ENCODE measurements at regions not wholly inside any gene's neighbourhood (a gene's known extent, or its start where the extent isn't known, plus 50 kb on each side); places are given as distances from the start of the nearest gene placed in this dataset.

GRCh38 chr20:7741866-7742265, 198.4 kb downstream of the HAO1 start:
- Histone ChIP-seq H3K36me3 (ENCODE audit: control insufficient read depth in 2 of 2, insufficient read depth in 1 of 2, low read length in 2 of 2) (no peaks in the 10 kb centered on the region), H3K9me3 (ENCODE audit: control insufficient read depth, insufficient read depth, low read depth, low read length) (no peaks in the 10 kb centered on the region), H3K4me1 (ENCODE audit: control insufficient read depth, insufficient read depth, low read length) (no peaks in the 10 kb centered on the region), H3K4me3 (ENCODE audit: low read depth, low read length) (no peak overlapping the region), H3K27ac (ENCODE audit: extremely low read depth, low read depth, low read length) (no peak overlapping the region)
- CTCF ChIA-PET = no interaction called here
- POLR2A ChIA-PET = no interaction called here
- TF ChIP-seq ZNF155 (tag by site-specific recombination; IDR thresholded peaks at IDR 0.05) (no peak), ZNF707 (tag by site-specific recombination; IDR thresholded peaks at IDR 0.05) (no peak), GLIS1 (tag by site-specific recombination; IDR thresholded peaks at IDR 0.05) (no peak), ATF2 (tag by site-specific recombination; IDR thresholded peaks at IDR 0.05; ENCODE audit: low read depth) (no peak), ZNF747 (tag by site-specific recombination; IDR thresholded peaks at IDR 0.05) (no peak), ZNF600 (tag by site-specific recombination; IDR thresholded peaks at IDR 0.05) (no peak), YY2 (tag by site-specific recombination; IDR thresholded peaks at IDR 0.05) (no peak)

GRCh38 chr20:7742479-7742878, 197.8 kb downstream of the HAO1 start:
- POLR2A ChIA-PET = no interaction called here
- Histone ChIP-seq H3K9me3 (ENCODE audit: control insufficient read depth, insufficient read depth, low read depth, low read length) (no peaks in the 10 kb centered on the region), H3K4me3 (ENCODE audit: low read depth, low read length) (no peak overlapping the region), H3K4me1 (ENCODE audit: control insufficient read depth, insufficient read depth, low read length) (no peaks in the 10 kb centered on the region), H3K36me3 (ENCODE audit: control insufficient read depth in 2 of 2, insufficient read depth in 1 of 2, low read length in 2 of 2) (no peaks in the 10 kb centered on the region), H3K27ac (ENCODE audit: extremely low read depth, low read depth, low read length) (no peak overlapping the region)
- no peak for TF ChIP-seq ZNF48 (tag by site-specific recombination; IDR thresholded peaks at IDR 0.05)
- TF ChIP-seq GLI4 (tag by site-specific recombination; IDR thresholded peaks at IDR 0.05) = no peak
- TF ChIP-seq ZNF600 (tag by site-specific recombination; IDR thresholded peaks at IDR 0.05) = no peak
- TF ChIP-seq HOXA7 (CRISPR knock-in tag; IDR thresholded peaks at IDR 0.05; ENCODE audit: borderline replicate concordance) = no peak
- TF ChIP-seq KLF7 (tag by site-specific recombination; IDR thresholded peaks at IDR 0.05; ENCODE audit: borderline replicate concordance) = no peak
- TF ChIP-seq ZNF416 (tag by site-specific recombination; IDR thresholded peaks at IDR 0.05) = no peak
- no peak for TF ChIP-seq ZNF214 (tag by site-specific recombination; IDR thresholded peaks at IDR 0.05; ENCODE audit: borderline replicate concordance)
- CTCF ChIA-PET = no interaction called here

GRCh38 chr20:7744411-7744810, 195.8 kb downstream of the HAO1 start:
- CTCF ChIA-PET = interaction anchor here (0.7 kb wide), 1 partner anchor 75 kb away, joined by 3 read pairs; no protein-coding TSS in a partner anchor
- TF ChIP-seq ZNF184 (tag by site-specific recombination; IDR thresholded peaks at IDR 0.05) (no peak), ZNF488 (tag by site-specific recombination; IDR thresholded peaks at IDR 0.05) (no peak), ZNF48 (tag by site-specific recombination; IDR thresholded peaks at IDR 0.05) (no peak), ZNF114 (tag by site-specific recombination; IDR thresholded peaks at IDR 0.05) (no peak), OVOL3 (tag by site-specific recombination; IDR thresholded peaks at IDR 0.05) (no peak), ZBTB10 (tag by site-specific recombination; IDR thresholded peaks at IDR 0.05) (no peak), ZNF10 (tag by site-specific recombination; IDR thresholded peaks at IDR 0.05) (no peak), RBAK (tag by site-specific recombination; IDR thresholded peaks at IDR 0.05) (no peak)
- H3K9me3 ChIP-seq (ENCODE audit: control insufficient read depth, insufficient read depth, low read depth, low read length) = no peaks in the 10 kb centered on the region
- H3K36me3 ChIP-seq (ENCODE audit: control insufficient read depth in 2 of 2, insufficient read depth in 1 of 2, low read length in 2 of 2) = no peaks in the 10 kb centered on the region
- POLR2A ChIA-PET = no interaction called here
- H3K4me3 ChIP-seq (ENCODE audit: low read depth, low read length) = no peak overlapping the region
- H3K4me1 ChIP-seq (ENCODE audit: control insufficient read depth, insufficient read depth, low read length) = no peaks in the 10 kb centered on the region
- H3K27ac ChIP-seq (ENCODE audit: extremely low read depth, low read depth, low read length) = no peak overlapping the region
